ENCODE measurements at regions not wholly inside any gene's neighbourhood (a gene's known extent, or its start where the extent isn't known, plus 50 kb on each side); places are given as distances from the start of the nearest gene placed in this dataset.
"Not testable (repeated sequence)": the region's sequence is repeated elsewhere in the genome, so short reads cannot be mapped to it uniquely, and the experiment has no call there.

- Histone ChIP-seq H3K9me2 (replicated peaks; ENCODE audit: low read length) (no peaks in the 10 kb centered on the region), H3K27me3 (ENCODE audit: low read length) (no peaks in the 10 kb centered on the region), H3K9me3 (ENCODE audit: low read length) (no peaks in the 10 kb centered on the region), H3K9ac (ENCODE audit: low read length) (no peak overlapping the region), H4K20me1 (ENCODE audit: low read length) (no peaks in the 10 kb centered on the region), H3K27ac (ENCODE audit: low read length) (peak overlapping the region; percentile 2; the same call in 1 of the 2 replicates), H2AFZ (ENCODE audit: low read length) (no peak overlapping the region), H3K4me2 (ENCODE audit: low read length) (no peak overlapping the region; the same call in 1 of the 2 replicates), H3K36me3 (ENCODE audit: low read depth, low read length) (no peaks in the 10 kb centered on the region), H3K4me3 (ENCODE audit: low read length) (no peak overlapping the region), H3F3A (ENCODE audit: low read length, unreplicated experiment) (no peaks in the 10 kb centered on the region), H3K4me1 (ENCODE audit: insufficient read depth, low read length) (peaks cover 8% of the 10 kb centered on the region), H3K79me2 (ENCODE audit: low read length) (no peaks in the 10 kb centered on the region)
- intact Hi-C loops (cut with micrococcal nuclease): no loop called here
- DNase-seq (peak; percentile 70), ATAC-seq (peak; percentile 97)
- ChIA-PET CTCF (no interaction called here), POLR2A (ENCODE audit: unreplicated experiment) (no interaction called here)
- TF ChIP-seq EZH2 (IDR thresholded peaks at IDR 0.05; ENCODE audit: low read length, unreplicated experiment): no peak
- TF ChIP-seq EZH2phosphoT487 (IDR thresholded peaks at IDR 0.05; ENCODE audit: borderline replicate concordance, low read length): no peak
- no peak for TF ChIP-seq CTCF (conservative IDR thresholded peaks at IDR 0.05; ENCODE audit: low read depth, low read length)
- BruUV-seq (replicated peaks): no TSS peak
Measured at GRCh38 chr20:5680192-5680591, 69.4 kb upstream of the GPCPD1 start.

GRCh38 chr20:5678777-5679176, 68.0 kb upstream of the GPCPD1 start:
- Histone ChIP-seq H3K36me3 (ENCODE audit: low read depth, low read length) (no peaks in the 10 kb centered on the region), H3K4me3 (ENCODE audit: low read length) (no peak overlapping the region), H2AFZ (ENCODE audit: low read length) (no peak overlapping the region), H3K4me1 (ENCODE audit: insufficient read depth, low read length) (peaks cover 20% of the 10 kb centered on the region), H3K9ac (ENCODE audit: low read length) (no peak overlapping the region), H3K79me2 (ENCODE audit: low read length) (no peaks in the 10 kb centered on the region), H4K20me1 (ENCODE audit: low read length) (no peaks in the 10 kb centered on the region), H3K27ac (ENCODE audit: low read length) (no peak overlapping the region), H3K9me3 (ENCODE audit: low read length) (no peaks in the 10 kb centered on the region), H3K9me2 (replicated peaks; ENCODE audit: low read length) (no peaks in the 10 kb centered on the region), H3K4me2 (ENCODE audit: low read length) (no peak overlapping the region), H3K27me3 (ENCODE audit: low read length) (no peaks in the 10 kb centered on the region), H3F3A (ENCODE audit: low read length, unreplicated experiment) (peaks cover 7% of the 10 kb centered on the region)
- DNase-seq (no peak), ATAC-seq (no peak)
- no TSS peak for BruUV-seq (replicated peaks)
- ChIA-PET CTCF (no interaction called here), POLR2A (ENCODE audit: unreplicated experiment) (no interaction called here)
- TF ChIP-seq EZH2phosphoT487 (IDR thresholded peaks at IDR 0.05; ENCODE audit: borderline replicate concordance, low read length): no peak
- intact Hi-C loops (cut with micrococcal nuclease): no loop called here

- peaks cover 27% of the 10 kb centered on the region for H3K4me1 ChIP-seq (ENCODE audit: insufficient read depth, low read length)
- H3K27ac ChIP-seq (ENCODE audit: low read length); H3K9me2 ChIP-seq (replicated peaks; ENCODE audit: low read length); BruUV-seq (replicated peaks); H3K79me2 ChIP-seq (ENCODE audit: low read length); H3K36me3 ChIP-seq (ENCODE audit: low read depth, low read length); H3K4me3 ChIP-seq (ENCODE audit: low read length); H3K9ac ChIP-seq (ENCODE audit: low read length); DNase-seq; intact Hi-C loops (cut with micrococcal nuclease); H2AFZ ChIP-seq (ENCODE audit: low read length); H3K4me2 ChIP-seq (ENCODE audit: low read length); ATAC-seq; H3K9me3 ChIP-seq (ENCODE audit: low read length); H3F3A ChIP-seq (ENCODE audit: low read length, unreplicated experiment); H4K20me1 ChIP-seq (ENCODE audit: low read length); POLR2A ChIA-PET (ENCODE audit: unreplicated experiment); CTCF ChIA-PET; H3K27me3 ChIP-seq (ENCODE audit: low read length): not testable (repeated sequence)
Measured at GRCh38 chr20:5677944-5678343, 67.1 kb upstream of the GPCPD1 start.

GRCh38 chr20:5677389-5677788, 66.6 kb upstream of the GPCPD1 start:
- H3K4me1 ChIP-seq (ENCODE audit: insufficient read depth, low read length): peaks cover 27% of the 10 kb centered on the region
- H3K9me2 ChIP-seq (replicated peaks; ENCODE audit: low read length): no peaks in the 10 kb centered on the region
- ChIA-PET POLR2A (ENCODE audit: unreplicated experiment) (no interaction called here), CTCF (no interaction called here)
- no peaks in the 10 kb centered on the region for H3K36me3 ChIP-seq (ENCODE audit: low read depth, low read length)
- no peak for DNase-seq
- H3K9me3 ChIP-seq (ENCODE audit: low read length): no peaks in the 10 kb centered on the region
- no peak overlapping the region for H3K9ac ChIP-seq (ENCODE audit: low read length)
- H3K4me2 ChIP-seq (ENCODE audit: low read length): no peak overlapping the region
- no peaks in the 10 kb centered on the region for H3K27me3 ChIP-seq (ENCODE audit: low read length)
- no peaks in the 10 kb centered on the region for H3K79me2 ChIP-seq (ENCODE audit: low read length)
- ATAC-seq: no peak
- TF ChIP-seq EZH2phosphoT487 (IDR thresholded peaks at IDR 0.05; ENCODE audit: borderline replicate concordance, low read length): no peak
- no TSS peak for BruUV-seq (replicated peaks)
- no peaks in the 10 kb centered on the region for H4K20me1 ChIP-seq (ENCODE audit: low read length)
- H3K4me3 ChIP-seq (ENCODE audit: low read length): no peak overlapping the region
- H3K27ac ChIP-seq (ENCODE audit: low read length): no peak overlapping the region
- H3F3A ChIP-seq (ENCODE audit: low read length, unreplicated experiment): peaks cover 9% of the 10 kb centered on the region
- no peak overlapping the region for H2AFZ ChIP-seq (ENCODE audit: low read length)
- intact Hi-C loops (cut with micrococcal nuclease): no loop called here

Measured in PC-3 (cell line).